ENCODE measurements at regions not wholly inside any gene's neighbourhood (a gene's known extent, or its start where the extent isn't known, plus 50 kb on each side); places are given as distances from the start of the nearest gene placed in this dataset.

DNA sequence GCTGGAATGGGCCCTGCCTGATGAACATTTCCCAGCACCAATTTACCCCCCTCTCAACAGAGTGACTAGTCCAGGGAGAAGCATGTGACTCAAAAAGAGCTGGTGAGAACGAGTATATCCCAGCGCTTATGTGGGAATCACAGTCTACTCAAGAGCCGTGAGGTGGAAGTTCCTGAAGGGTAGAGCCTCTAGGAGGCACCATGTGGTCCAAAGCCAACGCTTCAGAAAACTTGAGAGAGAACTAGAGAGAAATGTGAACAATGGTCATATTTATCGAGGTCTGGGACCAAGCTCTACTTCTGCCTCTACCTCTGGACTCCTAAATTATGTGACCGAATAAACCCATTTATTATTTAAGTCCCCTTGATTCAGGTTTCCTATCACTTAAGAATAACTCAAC lies 111.0 kb upstream of the RAP2B start (continued):
- TF ChIP-seq ZNF462 (CRISPR knock-in tag; IDR thresholded peaks at IDR 0.05) (no peak), ZNF331 (CRISPR knock-in tag; IDR thresholded peaks at IDR 0.05; ENCODE audit: low read depth) (no peak), EZH2phosphoT487 (IDR thresholded peaks at IDR 0.05; ENCODE audit: unreplicated experiment) (no peak), ZNF114 (CRISPR knock-in tag; IDR thresholded peaks at IDR 0.05) (no peak), CREB1 (CRISPR knock-in tag; IDR thresholded peaks at IDR 0.05; ENCODE audit: low read depth) (no peak)

GRCh38 chr3:153051427-153052095 lies 110.5 kb upstream of the RAP2B start:
- Histone ChIP-seq H3K9me2 (ENCODE audit: insufficient read depth) (peaks cover 4% of the 10 kb centered on the region; the same call in 1 of the 2 replicates), H3K79me2 (replicated peaks; ENCODE audit: insufficient read depth) (no peaks in the 10 kb centered on the region), H4K20me1 (replicated peaks; ENCODE audit: insufficient read depth) (no peaks in the 10 kb centered on the region), H3K4me3 (no peak overlapping the region), H3K27me3 (ENCODE audit: insufficient read depth) (no peaks in the 10 kb centered on the region), H3K4me2 (no peak overlapping the region), H3K36me3 (ENCODE audit: insufficient read depth) (no peaks in the 10 kb centered on the region), H3K27ac (ENCODE audit: low read depth) (no peak overlapping the region), H3F3A (replicated peaks; ENCODE audit: low read depth) (no peaks in the 10 kb centered on the region), H2AFZ (peak overlapping the region; percentile 56; the same call in 1 of the 2 replicates), H3K4me1 (ENCODE audit: insufficient read depth) (no peaks in the 10 kb centered on the region)
- H3K4me1 Mint-ChIP-seq: no peaks in the 10 kb centered on the region
- no peaks in the 10 kb centered on the region for H3K27me3 Mint-ChIP-seq (ENCODE audit: insufficient read depth, low read depth, poor library complexity)
- no peaks in the 10 kb centered on the region for H3K36me3 Mint-ChIP-seq (ENCODE audit: low read depth)
- ATAC-seq (no peak), DNase-seq (ENCODE audit: low spot score) (no peak)
- H3K4me3 Mint-ChIP-seq: no peak overlapping the region
- H3K9me3 Mint-ChIP-seq: peaks cover 2% of the 10 kb centered on the region; the same call in 2 of the 3 replicates
- H3K27ac Mint-ChIP-seq: no peak overlapping the region
- TF ChIP-seq JUNB (IDR thresholded peaks at IDR 0.05; ENCODE audit: unreplicated experiment) (no peak), POLR2AphosphoS5 (IDR thresholded peaks at IDR 0.05; ENCODE audit: low read depth) (no peak), NANOG (IDR thresholded peaks at IDR 0.05; ENCODE audit: borderline replicate concordance) (no peak), ZNF331 (CRISPR knock-in tag; IDR thresholded peaks at IDR 0.05; ENCODE audit: low read depth) (no peak), STAT1 (IDR thresholded peaks at IDR 0.05; ENCODE audit: unreplicated experiment) (no peak), ZNF114 (CRISPR knock-in tag; IDR thresholded peaks at IDR 0.05) (no peak)
- TF ChIP-seq, protein P1, sequence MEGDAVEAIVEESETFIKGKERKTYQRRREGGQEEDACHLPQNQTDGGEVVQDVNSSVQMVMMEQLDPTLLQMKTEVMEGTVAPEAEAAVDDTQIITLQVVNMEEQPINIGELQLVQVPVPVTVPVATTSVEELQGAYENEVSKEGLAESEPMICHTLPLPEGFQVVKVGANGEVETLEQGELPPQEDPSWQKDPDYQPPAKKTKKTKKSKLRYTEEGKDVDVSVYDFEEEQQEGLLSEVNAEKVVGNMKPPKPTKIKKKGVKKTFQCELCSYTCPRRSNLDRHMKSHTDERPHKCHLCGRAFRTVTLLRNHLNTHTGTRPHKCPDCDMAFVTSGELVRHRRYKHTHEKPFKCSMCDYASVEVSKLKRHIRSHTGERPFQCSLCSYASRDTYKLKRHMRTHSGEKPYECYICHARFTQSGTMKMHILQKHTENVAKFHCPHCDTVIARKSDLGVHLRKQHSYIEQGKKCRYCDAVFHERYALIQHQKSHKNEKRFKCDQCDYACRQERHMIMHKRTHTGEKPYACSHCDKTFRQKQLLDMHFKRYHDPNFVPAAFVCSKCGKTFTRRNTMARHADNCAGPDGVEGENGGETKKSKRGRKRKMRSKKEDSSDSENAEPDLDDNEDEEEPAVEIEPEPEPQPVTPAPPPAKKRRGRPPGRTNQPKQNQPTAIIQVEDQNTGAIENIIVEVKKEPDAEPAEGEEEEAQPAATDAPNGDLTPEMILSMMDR (conservative IDR thresholded peaks at IDR 0.05; ENCODE audit: low read depth in 2 of 2): no peak

Data from GM23338 (cell line).